Kidney epithelial cell (primary cell): ENCODE measurements at regions not wholly inside any gene's neighbourhood (a gene's known extent, or its start where the extent isn't known, plus 50 kb on each side); places are given as distances from the start of the nearest gene placed in this dataset.

Experiments
- DNase-seq: peaks from one replicate; pipeline ENCODE4 v3.0.0-alpha.2; 2010; ENCODE audit warnings: low read depth
- H3K27me3 ChIP-seq: 2 replicates; pipeline ENCODE4 v1.6.0; 2011; ENCODE audit warnings: low read length; ENCODE audit not compliant: control insufficient read depth, insufficient read depth
- H3K36me3 ChIP-seq: 2 replicates; pipeline ENCODE4 v1.5.1; 2011; ENCODE audit warnings: low read length; ENCODE audit not compliant: control insufficient read depth, insufficient read depth
- H3K4me3 ChIP-seq: 2 replicates; pipeline ENCODE4 v1.5.1; 2011; ENCODE audit warnings: low read depth, mild to moderate bottlenecking, control low read depth, low read length
- TF ChIP-seq, protein P1 (sequence below): IDR thresholded peaks from 2 replicates; pipeline ENCODE4 v1.5.1; 2011; ENCODE audit warnings: mild to moderate bottlenecking, moderate library complexity, low read length, control low read depth, inconsistent platforms; ENCODE audit not compliant: insufficient read depth, poor library complexity, severe bottlenecking

- no peak for DNase-seq
- H3K27me3 ChIP-seq = no peaks in the 10 kb centered on the region
- no peaks in the 10 kb centered on the region for H3K36me3 ChIP-seq
- no peak overlapping the region for H3K4me3 ChIP-seq
- TF ChIP-seq, protein P1, sequence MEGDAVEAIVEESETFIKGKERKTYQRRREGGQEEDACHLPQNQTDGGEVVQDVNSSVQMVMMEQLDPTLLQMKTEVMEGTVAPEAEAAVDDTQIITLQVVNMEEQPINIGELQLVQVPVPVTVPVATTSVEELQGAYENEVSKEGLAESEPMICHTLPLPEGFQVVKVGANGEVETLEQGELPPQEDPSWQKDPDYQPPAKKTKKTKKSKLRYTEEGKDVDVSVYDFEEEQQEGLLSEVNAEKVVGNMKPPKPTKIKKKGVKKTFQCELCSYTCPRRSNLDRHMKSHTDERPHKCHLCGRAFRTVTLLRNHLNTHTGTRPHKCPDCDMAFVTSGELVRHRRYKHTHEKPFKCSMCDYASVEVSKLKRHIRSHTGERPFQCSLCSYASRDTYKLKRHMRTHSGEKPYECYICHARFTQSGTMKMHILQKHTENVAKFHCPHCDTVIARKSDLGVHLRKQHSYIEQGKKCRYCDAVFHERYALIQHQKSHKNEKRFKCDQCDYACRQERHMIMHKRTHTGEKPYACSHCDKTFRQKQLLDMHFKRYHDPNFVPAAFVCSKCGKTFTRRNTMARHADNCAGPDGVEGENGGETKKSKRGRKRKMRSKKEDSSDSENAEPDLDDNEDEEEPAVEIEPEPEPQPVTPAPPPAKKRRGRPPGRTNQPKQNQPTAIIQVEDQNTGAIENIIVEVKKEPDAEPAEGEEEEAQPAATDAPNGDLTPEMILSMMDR = no peak
Observed at GRCh38 chr3:182315313-182315712, 478.0 kb upstream of the ATP11B start.

DNA sequence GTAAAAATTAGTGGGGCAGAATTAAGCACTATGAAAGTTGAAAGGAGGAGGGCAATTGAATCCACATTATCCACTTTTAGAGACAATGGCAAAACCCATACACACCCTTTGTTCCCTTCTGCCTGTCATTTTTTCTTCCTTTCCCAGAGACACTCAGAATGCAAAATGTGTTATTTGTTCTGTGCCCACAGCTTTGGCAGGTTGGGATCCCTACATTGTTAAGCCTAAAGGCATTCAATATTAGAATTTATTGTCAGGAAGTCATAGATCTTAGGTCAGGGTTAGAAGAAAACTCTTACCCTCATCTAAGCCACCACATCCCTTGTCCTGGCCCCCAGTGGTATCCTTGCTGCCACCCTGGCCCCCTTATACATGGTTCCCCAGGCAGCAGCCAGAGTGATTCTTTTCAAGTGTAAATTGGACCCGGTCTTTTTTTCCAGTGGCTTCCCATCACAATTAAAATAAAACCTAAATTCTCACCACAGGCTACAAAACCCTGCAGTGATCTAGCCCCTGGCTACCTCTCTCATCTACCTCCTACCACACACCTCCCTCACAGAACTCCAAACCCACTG lies 470.1 kb upstream of the ATP11B start:
- H3K4me3 ChIP-seq = no peak overlapping the region
- TF ChIP-seq, protein P1 = no peak
- H3K27me3 ChIP-seq = no peaks in the 10 kb centered on the region
- no peaks in the 10 kb centered on the region for H3K36me3 ChIP-seq
- DNase-seq = no peak

- no peaks in the 10 kb centered on the region for H3K27me3 ChIP-seq
- H3K4me3 ChIP-seq = no peak overlapping the region
- DNase-seq = no peak
- no peaks in the 10 kb centered on the region for H3K36me3 ChIP-seq
- TF ChIP-seq, protein P1 = no peak
Observed at GRCh38 chr3:182323898-182324297, 469.4 kb upstream of the ATP11B start.

DNA sequence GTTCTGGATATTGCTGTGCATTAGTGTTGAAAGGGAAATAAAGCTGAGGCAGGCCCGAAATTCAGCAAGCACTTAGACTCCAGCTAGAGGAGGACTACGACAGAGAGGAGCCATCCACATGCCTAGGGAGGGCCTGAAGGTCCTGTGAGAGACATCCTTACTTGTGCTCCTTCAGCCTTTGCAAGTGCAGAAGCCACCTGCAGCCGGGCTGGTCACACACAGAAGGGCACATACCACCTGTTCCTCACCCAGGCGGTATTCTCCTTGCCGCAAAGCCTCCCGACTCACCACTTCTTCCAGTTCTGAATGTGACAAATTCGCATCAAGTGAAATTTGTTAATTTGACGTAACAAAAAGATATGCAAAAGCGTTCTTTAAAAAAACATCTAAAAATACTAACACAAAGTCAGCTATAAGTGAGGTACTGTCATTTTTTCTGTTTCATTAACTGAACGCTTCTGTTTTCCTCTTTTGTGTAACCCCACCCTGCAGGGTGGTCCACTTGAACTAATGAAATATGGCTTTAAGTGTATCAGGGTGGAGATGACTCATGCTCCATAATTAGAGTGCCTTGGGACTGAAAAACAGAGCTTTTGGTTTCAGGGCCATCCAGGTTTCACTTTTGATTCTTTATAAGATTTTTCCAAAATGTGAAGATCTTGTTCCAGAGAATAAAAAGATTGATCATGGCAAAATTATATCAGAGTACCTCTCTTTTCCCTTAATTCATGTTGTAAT lies 467.9 kb upstream of the ATP11B start:
- TF ChIP-seq, protein P1 = no peak
- DNase-seq = no peak
- H3K27me3 ChIP-seq = no peaks in the 10 kb centered on the region
- H3K4me3 ChIP-seq = no peak overlapping the region
- no peaks in the 10 kb centered on the region for H3K36me3 ChIP-seq

- no peaks in the 10 kb centered on the region for H3K27me3 ChIP-seq
- H3K36me3 ChIP-seq = no peaks in the 10 kb centered on the region
- TF ChIP-seq, protein P1 = no peak
- DNase-seq = no peak
- H3K4me3 ChIP-seq = no peak overlapping the region
Observed at GRCh38 chr3:182327196-182327681, 466.1 kb upstream of the ATP11B start.
